ENCODE measurements at regions not wholly inside any gene's neighbourhood (a gene's known extent, or its start where the extent isn't known, plus 50 kb on each side); places are given as distances from the start of the nearest gene placed in this dataset.

DNA sequence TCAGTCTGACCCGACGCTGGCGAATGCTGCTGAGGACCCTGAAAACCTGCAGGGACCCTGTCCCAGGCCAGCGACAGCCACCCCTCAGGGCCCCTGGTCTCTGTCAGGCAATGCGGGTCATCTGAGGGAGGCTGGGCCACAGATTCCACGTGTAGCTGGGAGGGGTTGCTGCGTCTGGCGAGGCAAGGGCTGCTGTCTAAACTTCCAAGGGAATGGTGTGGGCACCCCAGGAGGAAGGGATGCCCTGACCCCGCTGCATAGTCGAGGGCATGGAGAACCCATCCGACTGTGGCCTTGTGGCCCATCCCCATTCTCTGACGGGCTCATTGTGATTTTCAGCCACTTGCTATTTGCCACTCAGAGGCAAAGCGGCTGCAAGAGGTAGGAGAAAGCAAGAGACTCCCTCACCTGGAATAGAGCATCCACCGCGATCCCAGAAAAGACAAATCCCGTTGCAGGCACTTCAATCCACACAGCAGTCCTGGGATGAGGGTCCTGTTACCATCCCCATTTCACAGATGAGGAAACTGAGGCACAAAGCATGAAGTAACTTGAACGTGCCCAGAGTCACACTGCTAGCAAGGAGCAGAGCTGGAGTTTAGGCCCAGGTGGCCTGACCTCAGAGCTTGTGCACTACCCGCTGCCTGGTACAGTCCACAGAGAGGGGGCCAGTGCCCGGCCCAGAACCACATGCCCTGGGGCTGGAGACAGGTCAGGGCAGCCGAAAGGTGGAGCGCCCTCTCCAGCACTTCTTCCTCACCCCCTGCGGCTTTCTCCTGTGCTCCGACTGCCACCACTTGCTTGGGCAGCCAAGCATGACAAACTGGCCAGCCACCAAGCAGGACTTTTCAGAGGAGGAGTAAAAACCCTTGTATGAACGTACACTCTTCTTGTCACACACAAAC is 163.8 kb upstream of the KLF14 start:
- no peak for DNase-seq (ENCODE audit: low spot score)

DNA sequence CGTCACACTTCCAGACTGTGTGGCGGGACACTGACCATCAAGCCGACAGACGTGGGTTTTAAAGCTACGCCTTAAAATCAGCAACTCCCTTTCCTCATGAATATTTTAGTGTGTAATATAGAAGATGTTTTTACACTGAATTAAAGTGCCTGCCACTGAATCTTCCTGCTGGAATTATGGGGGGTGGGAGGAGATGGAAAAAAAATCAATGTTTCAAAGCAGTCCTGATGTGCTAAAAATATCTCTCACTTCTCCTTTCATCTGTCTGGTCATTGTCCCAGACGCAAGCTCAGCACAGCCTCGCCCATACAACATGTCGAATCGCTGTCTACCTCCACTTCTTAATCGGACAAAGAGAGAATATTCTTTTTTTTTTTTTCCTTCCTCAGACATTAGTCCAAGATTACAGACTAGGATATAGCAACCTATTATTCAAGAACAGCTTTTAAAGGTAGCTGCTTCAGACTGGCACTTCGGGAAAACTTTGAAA is 165.1 kb upstream of the KLF14 start:
- no peak for DNase-seq (ENCODE audit: low spot score)

DNA sequence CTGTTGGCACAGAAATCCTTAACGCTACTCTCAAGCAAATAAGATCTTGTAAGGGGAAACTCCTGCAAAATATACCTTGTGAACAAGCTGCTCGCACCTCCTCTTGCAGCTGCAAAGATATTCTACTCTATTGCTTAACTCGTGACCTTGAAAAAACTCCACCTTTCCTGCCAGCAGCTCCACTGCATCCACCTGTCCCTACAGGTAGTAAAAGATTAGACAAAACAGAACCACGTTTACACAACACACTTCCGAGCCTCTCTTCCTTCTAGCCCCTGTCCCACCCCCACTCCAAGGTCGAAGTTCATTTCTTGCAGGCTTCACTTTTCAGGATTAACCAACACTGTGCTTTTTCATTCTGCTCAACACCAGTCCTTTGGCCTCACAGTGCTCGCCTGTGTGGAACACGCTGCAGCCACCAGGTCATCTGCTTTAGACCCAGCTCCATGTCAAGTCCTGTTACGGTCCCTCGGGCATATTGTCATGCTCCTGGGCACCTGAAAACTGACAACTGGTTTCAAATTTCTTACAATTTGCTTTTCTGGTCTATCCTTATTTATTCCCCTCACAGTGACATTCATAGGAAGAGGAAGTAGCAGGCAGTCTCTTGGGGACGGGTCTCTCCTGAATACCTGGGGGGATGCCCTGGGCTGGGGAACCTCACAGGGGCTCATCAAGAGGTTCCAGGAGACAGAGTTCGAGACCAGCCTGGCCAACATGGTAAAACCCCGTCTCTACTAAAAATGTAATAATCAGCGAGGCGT is 165.8 kb upstream of the KLF14 start:
- DNase-seq (ENCODE audit: low spot score): no peak

DNA sequence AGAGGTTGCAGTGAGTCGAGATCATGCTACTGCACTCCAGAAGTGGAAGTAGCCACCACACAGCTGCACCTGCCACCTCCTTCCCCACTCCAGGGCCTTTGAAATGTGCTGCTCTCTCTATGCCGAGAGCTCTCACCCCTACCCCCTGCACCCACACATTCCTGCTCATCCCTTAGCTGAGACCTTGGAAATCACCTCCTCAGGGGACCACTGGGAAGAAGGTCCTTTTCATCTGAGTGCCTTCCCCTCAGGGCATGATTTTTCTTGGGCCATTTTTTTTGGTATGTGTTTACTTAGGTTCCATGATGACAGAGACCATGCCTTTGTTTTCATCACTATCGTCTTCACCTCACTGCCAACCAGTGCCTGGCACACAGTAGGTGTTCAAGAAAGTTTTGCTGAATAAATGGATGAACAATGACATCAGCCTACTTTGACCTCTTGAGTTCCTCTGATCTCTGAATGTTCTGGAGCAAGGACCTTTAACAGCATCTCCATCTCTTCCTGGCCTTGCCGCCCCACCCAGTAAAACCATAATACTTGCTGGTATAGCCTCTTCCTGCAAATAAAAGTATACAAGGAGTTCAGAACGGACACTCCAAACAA is 166.6 kb upstream of the KLF14 start:
- DNase-seq (ENCODE audit: low spot score): no peak

DNA sequence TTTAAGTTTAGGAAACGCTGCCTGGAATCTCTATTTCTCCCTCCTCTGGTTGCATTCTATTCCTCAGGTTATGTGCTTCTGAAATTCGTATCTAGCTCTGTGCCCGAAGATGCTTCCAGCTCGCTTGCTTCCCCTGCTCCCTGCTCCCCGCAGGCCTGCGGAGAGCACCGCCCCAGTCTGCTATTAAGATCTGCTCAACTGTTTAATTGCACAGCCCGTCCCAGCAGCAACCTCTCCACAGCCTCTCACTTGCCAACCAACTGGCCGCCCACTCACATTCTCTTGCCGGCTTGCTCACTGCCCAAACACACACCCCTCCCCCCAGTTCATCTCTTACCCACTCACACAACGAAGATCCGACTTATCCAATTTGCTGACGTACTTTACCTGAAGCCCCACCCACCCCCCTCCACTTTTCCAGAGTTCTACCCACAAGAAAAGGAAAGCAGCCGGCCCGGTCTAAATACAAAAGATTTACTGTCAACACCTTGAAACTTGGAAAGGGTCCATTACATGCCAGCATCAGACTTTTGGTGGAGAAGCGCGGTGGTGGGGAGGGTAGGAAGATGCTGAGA is 167.3 kb upstream of the KLF14 start:
- DNase-seq (ENCODE audit: low spot score): peak; percentile 64

DNA sequence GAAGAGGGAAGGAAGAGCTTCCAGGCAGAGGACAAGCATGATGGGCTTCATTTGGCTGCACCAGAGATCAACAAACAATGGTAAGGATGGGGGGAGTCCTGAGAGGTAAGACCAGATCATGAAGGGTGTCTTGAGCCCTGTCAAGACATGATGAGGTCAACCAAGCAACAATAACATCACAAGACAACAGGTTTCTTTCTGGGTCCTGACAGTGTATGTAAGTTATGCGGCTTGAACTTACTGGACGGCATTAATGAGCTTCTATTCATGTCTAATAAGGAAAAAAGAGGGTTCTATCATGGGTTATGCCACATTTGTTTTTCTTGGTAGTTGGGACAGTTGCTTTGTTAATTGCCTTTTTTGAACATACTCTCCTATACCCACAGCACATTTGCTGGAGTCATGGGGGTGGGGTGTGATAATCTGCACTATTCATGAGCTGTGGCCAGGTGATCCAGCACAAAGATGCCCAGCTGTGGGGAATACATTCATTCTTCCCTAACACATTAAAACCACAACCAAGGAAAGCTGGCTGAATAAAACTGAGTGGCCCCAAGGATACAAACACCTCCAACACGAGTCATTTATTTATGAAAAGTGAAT is 168.8 kb upstream of the KLF14 start:
- no peak for DNase-seq (ENCODE audit: low spot score)

DNA sequence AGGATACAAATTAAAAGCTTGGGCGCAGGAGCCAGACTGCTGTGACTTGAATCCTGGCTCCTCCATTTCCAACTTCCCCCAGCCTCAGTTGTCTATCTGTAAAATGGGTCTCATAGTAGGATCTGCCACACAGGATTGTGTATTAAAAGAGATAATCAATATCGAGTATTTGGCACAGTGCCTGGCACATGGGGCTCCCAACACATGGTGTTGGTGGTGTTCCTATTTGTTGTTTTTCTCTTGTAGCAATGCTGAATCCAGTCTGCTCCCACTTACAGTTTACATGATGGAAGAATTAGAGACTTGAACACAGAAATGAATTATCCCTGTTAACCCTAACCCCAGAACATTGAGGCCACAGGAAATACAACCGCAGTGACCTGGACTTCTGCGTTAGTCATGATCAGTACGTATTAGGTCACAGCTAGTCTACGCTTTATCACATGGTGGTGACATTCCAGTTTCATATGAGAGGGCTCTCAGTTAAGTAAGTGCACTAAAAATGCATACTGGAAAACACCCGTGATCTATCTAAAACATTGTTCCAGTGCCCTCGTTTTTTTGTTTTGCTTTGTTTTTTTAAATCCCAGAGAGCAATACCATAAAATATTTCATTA is 169.5 kb upstream of the KLF14 start:
- DNase-seq (ENCODE audit: low spot score): no peak

DNA sequence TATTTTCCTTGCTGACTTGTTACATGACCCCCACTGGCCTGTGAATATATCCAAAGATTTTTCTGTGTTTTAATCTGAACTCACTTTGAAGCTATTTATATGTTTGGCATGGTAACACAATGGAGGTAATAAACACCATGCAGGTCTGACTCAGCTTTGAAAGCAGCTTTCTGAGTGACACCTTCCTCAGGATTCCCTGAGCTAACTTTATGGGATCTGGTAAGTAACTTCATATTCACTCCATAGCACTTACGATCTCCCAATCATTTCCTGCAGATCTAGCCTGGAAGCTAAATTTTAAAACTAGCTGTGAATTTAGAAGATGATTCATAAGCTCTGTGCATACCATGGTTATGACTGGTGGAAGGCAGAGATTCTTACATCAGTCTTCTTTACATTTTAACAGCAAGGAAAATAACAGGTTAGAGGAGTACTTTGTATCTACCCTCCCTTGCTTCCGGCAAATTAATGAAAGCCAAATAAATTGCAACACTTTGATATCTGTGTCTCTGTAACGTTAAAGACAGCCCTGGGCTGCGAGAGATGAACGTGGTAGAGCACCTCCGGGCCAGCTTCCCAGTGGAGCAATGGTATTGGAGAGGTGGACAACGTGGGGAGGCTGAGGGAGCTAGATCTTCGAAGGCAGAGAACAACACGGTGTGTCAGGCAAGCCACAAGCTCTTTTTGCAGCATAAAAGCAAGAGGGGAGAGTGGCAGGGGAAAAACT is 170.2 kb upstream of the KLF14 start:
- DNase-seq (ENCODE audit: low spot score): no peak

DNA sequence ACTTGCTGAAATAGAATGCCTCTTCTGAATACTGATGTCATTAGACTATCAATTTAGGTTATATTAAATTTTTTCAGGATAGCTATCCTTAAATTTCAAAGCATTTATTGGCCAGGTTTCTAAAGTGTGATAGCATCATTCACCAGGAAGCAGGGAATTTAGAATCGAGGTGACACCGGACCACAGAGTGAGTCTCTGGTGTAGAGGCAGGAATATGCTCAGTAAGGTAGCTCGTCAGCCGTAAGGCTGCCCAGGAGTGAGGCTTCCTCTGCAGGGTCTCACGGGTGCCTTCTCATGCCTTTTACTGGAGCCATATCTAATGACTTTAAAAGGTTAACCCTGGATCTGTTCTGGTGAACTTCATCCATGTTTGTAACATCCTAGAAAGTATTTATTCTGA is 170.8 kb upstream of the KLF14 start:
- no peak for DNase-seq (ENCODE audit: low spot score)

DNA sequence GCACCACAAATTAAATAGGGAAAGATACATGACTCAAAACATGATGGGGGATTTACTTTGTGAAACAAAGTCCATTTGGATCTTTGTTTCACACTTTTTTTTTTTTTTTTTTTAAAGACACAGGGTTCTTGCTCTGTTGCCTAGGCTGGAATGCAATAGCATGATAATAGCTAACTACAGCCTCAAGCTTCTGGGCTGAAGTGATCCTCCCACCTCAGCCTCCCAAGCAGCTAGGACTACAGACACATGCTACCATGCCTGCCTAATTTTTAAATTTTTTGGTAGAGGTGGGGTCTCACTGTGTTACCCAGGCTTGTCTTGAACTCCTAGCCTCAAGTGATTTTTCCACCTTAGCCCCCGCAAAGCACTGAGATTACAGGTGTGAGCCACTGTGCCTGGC is 172.6 kb upstream of the KLF14 start:
- DNase-seq (ENCODE audit: low spot score): no peak

DNA sequence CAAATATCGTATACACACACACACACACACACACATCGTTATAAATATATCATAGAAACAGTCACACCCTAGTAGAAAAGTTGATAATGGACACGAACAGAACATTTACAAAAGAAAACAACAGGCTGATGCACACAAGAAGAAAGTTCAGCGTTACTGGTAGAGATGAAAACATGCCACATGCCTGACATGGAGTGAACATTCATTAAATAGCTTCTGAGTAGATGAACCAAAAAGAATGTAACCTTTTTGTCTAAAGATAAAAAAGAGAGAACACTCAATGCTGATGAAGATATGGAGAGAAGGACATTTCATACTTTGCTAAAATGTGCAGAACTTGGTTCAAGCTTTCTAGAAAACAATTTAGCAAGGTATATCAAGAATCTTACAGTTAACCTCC is 173.4 kb upstream of the KLF14 start:
- no peak for DNase-seq (ENCODE audit: low spot score)

DNA sequence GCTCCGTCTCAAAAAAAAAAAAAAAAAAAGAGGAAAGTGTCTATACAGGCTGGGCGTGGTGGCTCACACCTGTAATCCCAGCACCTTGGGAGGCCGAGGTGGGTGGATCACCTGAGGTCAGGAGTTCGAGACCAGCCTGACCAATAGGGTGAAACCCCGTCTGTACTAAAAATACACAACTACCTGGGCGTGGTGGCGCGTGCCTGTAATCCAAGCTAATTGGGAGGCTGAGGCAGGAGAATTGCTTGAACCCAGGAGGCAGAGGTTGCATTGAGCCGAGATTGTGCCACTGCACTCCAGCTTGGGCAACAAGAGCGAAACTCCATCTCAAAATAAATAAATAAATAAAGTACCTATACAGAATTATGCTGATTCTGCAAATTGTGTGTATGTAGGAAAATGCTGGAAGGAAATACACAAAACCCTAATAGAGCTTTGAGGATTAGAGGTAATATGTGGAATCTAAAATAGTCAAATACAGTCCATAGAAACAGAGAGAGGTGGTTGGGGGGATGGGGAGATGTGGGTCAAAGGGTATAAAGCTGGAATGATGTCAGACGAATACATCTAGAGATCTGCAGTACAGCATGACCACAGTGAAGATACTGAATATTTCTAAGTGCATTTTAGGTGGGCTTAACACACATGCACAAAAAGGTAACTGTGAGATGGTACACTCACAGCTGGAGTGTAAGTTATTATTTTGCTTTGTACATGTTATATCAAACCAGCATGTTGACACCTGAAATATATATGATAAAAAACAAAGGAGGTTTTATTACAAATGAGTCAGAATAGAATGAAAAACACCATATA is 174.5 kb upstream of the KLF14 start:
- no peak for DNase-seq (ENCODE audit: low spot score)

DNA sequence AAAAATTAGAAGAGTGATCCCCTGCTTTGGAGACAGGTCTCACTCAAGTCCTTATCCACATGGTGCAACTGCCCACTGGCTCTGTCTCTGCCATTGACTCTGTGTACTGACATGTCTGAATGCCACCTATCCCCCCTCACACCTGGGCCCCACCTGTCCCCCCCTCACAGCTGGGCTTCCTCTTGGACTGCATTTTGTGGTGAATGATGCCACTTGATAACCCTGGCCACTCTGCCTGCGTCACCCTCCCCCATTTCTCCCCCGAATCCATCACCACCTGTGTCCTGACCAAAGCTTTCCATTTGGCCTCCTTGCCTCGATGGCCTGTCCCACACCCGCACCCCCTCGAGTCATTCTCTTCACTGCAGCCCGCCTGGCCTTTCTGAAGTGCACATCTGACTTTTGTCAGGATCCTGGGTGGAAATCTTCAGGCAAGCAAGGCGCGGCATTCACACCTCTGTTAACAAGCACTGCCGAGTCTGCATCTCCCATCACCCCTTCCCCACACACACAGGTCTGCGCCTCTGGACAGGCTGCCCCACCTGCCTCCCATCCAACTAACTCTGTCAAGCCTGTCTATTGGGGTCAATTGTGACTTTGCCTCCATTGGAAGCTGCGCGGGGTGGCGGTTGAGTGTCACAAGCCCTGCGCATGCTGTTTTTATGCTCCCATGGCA is 175.3 kb upstream of the KLF14 start:
- no peak for DNase-seq (ENCODE audit: low spot score)

DNA sequence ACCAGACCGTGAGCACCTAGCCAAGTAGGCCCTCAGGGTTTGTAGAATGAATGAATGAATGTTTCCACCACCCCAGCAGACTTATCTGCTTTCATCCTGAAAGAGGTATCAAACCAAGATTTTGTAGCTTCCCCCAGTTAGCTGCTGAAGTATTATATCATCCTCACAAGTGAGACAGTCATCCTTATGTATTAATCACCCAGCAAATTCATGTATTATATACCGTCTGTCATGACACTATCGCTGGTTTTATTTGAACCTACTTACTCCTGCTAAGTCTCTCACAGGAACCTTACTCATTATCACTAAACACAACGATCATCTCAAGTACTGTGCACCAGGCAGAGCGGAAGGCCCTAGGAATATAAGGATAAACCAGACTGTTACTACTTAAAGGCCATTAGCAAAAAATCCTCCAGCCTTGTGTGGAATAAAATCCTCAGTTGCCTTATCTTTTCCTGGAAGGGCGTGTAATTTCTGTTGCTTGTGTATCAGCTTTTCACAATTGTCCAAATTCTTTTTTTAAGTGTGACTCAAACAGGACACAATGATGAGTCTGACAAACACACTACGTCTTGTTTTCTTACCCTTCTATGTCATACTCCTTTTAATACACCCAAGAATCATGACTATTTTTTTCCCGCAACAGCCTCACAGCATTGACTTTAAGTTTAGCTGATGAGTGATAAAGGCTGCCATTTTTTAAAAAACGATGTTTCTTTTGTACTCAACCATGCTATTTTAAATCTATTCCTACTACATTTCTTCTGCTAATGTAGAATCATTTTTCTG is 176.1 kb upstream of the KLF14 start:
- DNase-seq (ENCODE audit: low spot score): no peak

DNA sequence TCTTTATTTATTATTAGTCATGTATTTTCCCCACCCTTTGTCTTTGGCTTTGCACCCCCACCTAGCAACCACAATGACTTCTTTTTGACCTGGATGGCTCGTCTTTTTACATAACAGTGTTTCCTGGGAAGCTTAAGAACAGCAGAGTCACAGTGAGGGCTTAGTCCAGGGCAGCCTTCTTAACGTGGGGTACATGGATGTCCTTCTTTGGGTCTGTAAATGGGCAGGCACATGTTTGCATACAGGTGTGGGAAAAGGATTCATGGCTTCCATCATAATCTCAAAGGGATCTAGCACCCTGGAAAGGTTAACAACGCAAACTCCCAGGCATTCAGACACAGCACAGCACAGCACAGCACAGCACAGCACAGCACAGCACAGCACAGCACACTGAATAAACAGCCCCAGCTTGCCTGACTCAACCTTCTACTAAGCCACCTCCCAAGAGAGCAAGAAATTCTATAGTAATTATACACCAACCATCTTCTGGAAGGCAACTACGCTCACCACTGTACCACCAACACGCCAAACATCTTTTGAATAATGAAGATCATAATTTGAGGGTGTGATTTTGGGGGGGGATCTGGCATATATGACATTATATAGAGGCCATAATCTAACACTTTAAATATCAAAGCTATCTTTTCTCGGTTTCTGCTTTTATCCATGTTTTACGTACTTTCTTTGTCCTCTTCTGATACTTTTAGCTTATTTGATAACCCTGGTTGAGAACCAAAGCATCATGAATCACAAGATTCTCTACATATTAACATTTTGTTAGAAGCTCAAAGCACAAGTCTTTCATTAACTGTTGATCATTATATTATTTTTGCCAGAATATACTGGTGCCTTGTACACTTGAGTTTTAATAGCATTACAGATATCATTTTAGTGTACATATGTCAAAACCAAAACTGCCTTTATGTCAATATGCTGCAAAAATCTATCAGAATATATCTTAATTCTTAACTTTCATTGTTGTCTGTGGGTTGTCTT is 177.2 kb upstream of the KLF14 start:
- DNase-seq (ENCODE audit: low spot score): no peak

DNA sequence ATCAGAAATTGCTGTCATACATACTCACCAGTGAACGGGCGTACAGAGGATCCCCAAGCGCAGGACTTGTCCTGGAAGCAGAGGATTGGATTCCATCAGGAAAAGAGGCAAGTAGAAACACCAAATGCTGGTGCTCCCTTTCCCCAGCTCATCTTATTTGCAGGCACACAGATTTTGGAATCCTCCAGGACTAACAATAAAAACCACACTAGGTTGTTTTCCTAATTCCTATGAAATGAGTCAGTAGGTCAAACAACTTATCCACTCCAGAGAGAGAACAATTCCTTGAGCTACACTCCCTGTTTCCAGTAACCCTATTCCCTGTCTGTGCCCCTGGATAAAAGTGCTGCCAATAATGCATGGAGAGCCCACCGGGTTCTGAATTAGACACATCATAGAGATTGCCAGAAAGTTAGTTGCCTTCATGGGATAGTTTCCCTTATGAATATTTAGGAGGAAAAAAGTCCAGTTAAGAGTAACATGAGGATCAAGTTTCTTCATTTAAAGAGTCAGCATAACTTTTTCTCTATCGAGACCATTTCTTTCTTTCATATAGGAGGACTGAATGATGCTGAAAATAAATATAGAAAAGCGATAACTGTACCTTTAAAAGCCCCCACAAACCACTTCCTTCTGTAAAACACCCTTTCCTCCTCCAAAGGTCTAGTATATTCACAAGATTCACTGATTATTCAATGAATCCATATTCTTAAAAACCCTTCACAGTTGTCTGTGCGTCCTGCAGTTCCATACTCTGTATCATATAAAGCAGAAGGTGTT is 178.3 kb upstream of the KLF14 start:
- no peak for DNase-seq (ENCODE audit: low spot score)

Data from putamen (tissue), 1 donor.